CD4-positive, alpha-beta T cell treated with Interleukin-4 for 4 hours (primary cell): ENCODE measurements at regions not wholly inside any gene's neighbourhood (a gene's known extent, or its start where the extent isn't known, plus 50 kb on each side); places are given as distances from the start of the nearest gene placed in this dataset.
"Not testable (repeated sequence)": the region's sequence is repeated elsewhere in the genome, so short reads cannot be mapped to it uniquely, and the experiment has no call there.

Experiments
- DNase-seq: peaks from one replicate; pipeline ENCODE4 v3.0.0-alpha.2; 2020

- DNase-seq, result no peak
Measured at GRCh38 chr4:181835348-181835747, 407.9 kb upstream of the TENM3 start.

- no peak for DNase-seq
Measured at GRCh38 chr4:181838253-181838652, 404.9 kb upstream of the TENM3 start.

GRCh38 chr4:181843797-181844196 is 399.4 kb upstream of the TENM3 start:
- not testable (repeated sequence) for DNase-seq

- no peak for DNase-seq
Measured at GRCh38 chr4:181845617-181846016, 397.6 kb upstream of the TENM3 start.

GRCh38 chr4:181846934-181847333 is 396.3 kb upstream of the TENM3 start:
- DNase-seq, result no peak

- no peak for DNase-seq
Measured at GRCh38 chr4:181848357-181848756, 394.8 kb upstream of the TENM3 start.

- DNase-seq, result no peak
Measured at GRCh38 chr4:181849472-181849871, 393.7 kb upstream of the TENM3 start.

- no peak for DNase-seq
Measured at GRCh38 chr4:181853881-181854511, 389.2 kb upstream of the TENM3 start.

GRCh38 chr4:181855307-181855706 is 387.9 kb upstream of the TENM3 start:
- DNase-seq, result no peak

- not testable (repeated sequence) for DNase-seq
Measured at GRCh38 chr4:181857471-181857870, 385.7 kb upstream of the TENM3 start.

- no peak for DNase-seq
Measured at GRCh38 chr4:181858741-181859140, 384.5 kb upstream of the TENM3 start.

GRCh38 chr4:181859439-181859838 is 383.8 kb upstream of the TENM3 start:
- no peak for DNase-seq

GRCh38 chr4:181860157-181860556 is 383.0 kb upstream of the TENM3 start:
- DNase-seq, result no peak

GRCh38 chr4:181860668-181861067 is 382.5 kb upstream of the TENM3 start:
- no peak for DNase-seq

GRCh38 chr4:181863856-181864255 is 379.3 kb upstream of the TENM3 start:
- no peak for DNase-seq

- no peak for DNase-seq
Measured at GRCh38 chr4:181870326-181870725, 372.9 kb upstream of the TENM3 start.

GRCh38 chr4:181874602-181875001 is 368.6 kb upstream of the TENM3 start:
- no peak for DNase-seq

- no peak for DNase-seq
Measured at GRCh38 chr4:181877329-181877848, 365.8 kb upstream of the TENM3 start.

GRCh38 chr4:181890031-181890430 is 353.2 kb upstream of the TENM3 start:
- no peak for DNase-seq

- DNase-seq, result no peak
Measured at GRCh38 chr4:181890911-181891310, 352.3 kb upstream of the TENM3 start.

- no peak for DNase-seq
Measured at GRCh38 chr4:181896614-181897013, 346.6 kb upstream of the TENM3 start.

- no peak for DNase-seq
Measured at GRCh38 chr4:181897935-181898334, 345.3 kb upstream of the TENM3 start.

- DNase-seq, result not testable (repeated sequence)
Measured at GRCh38 chr4:181902404-181902803, 340.8 kb upstream of the TENM3 start.

- no peak for DNase-seq
Measured at GRCh38 chr4:181905708-181906107, 337.5 kb upstream of the TENM3 start.

- DNase-seq, result no peak
Measured at GRCh38 chr4:181908168-181908567, 335.0 kb upstream of the TENM3 start.
